CD4-positive, CD25-positive, alpha-beta regulatory T cell (primary cell): ENCODE measurements at regions not wholly inside any gene's neighbourhood (a gene's known extent, or its start where the extent isn't known, plus 50 kb on each side); places are given as distances from the start of the nearest gene placed in this dataset.
A peak's percentile ranks its signal among the peaks of the same experiment; 100 is the strongest.

Experiments used
- ATAC-seq, 2 donors: fragments of 150-1000 bp; cut with Tn5 transposase; one replicate each; pipeline ENCODE4 v1.10.0; 2021; ENCODE audit warnings: low read depth in 2 of 2, moderate number of reproducible peaks in 2 of 2, moderate library complexity in 1 of 2
- DNase-seq, 3 donors: peaks; one replicate each; pipeline versions ENCODE4 v3.0.0 to v3.0.0-alpha.2; 2012 to 2022; ENCODE audit warnings: mixed read lengths in 1 of 3
- H3K27ac ChIP-seq: one replicate; pipeline ENCODE4 v1.7.0; 2013; ENCODE audit warnings: mild to moderate bottlenecking, low read length; ENCODE audit not compliant: insufficient read depth, poor library complexity, severe bottlenecking
- H3K27me3 ChIP-seq: one replicate; pipeline ENCODE4 v1.7.0; 2013; ENCODE audit warnings: low read length; ENCODE audit not compliant: control insufficient read depth, insufficient read depth
- H3K36me3 ChIP-seq: one replicate; pipeline ENCODE4 v1.7.0; 2013; ENCODE audit warnings: mild to moderate bottlenecking, low read length, moderate library complexity; ENCODE audit not compliant: control insufficient read depth, insufficient read depth
- H3K4me1 ChIP-seq: 2 replicates; pipeline ENCODE4 v1.7.0; 2013; ENCODE audit warnings: mild to moderate bottlenecking, low read length; ENCODE audit not compliant: insufficient read depth, control insufficient read depth, poor library complexity, severe bottlenecking
- H3K4me3 ChIP-seq: one replicate; pipeline ENCODE4 v1.7.0; 2013; ENCODE audit warnings: low read depth, mild to moderate bottlenecking, low read length, moderate library complexity
- H3K9me3 ChIP-seq, 2 experiments: 1 replicate in 1 of 2; 2 replicates in 1 of 2; pipeline ENCODE4 v1.7.0; 2013; ENCODE audit warnings: low read length in 2 of 2, mild to moderate bottlenecking in 1 of 2, moderate library complexity in 1 of 2; ENCODE audit not compliant: control insufficient read depth in 2 of 2
- H3K27ac Mint-ChIP-seq, 3 donors: one replicate each; pipeline ENCODE4 v1.8.0; 2020 to 2022; ENCODE audit warnings: mild to moderate bottlenecking in 3 of 3, mixed read lengths in 3 of 3, moderate library complexity in 2 of 3
- H3K27me3 Mint-ChIP-seq: one replicate; pipeline ENCODE4 v1.8.0; 2022; ENCODE audit warnings: mild to moderate bottlenecking, mixed read lengths
- H3K36me3 Mint-ChIP-seq: one replicate; pipeline ENCODE4 v1.8.0; 2020; ENCODE audit warnings: mixed read lengths
- H3K4me1 Mint-ChIP-seq, 4 donors: one replicate each; pipeline ENCODE4 v1.8.0; 2020 to 2022; ENCODE audit warnings: mixed read lengths in 4 of 4, mild to moderate bottlenecking in 1 of 4
- H3K4me3 Mint-ChIP-seq, 4 donors: one replicate each; pipeline ENCODE4 v1.8.0; 2020 to 2022; ENCODE audit warnings: mild to moderate bottlenecking in 4 of 4, mixed read lengths in 4 of 4, moderate library complexity in 3 of 4
- H3K9me3 Mint-ChIP-seq, 7 donors: one replicate each; pipeline ENCODE4 v1.8.0; 2020 to 2022; ENCODE audit warnings: mixed read lengths in 7 of 7, mild to moderate bottlenecking in 3 of 7, moderate library complexity in 2 of 7

DNA sequence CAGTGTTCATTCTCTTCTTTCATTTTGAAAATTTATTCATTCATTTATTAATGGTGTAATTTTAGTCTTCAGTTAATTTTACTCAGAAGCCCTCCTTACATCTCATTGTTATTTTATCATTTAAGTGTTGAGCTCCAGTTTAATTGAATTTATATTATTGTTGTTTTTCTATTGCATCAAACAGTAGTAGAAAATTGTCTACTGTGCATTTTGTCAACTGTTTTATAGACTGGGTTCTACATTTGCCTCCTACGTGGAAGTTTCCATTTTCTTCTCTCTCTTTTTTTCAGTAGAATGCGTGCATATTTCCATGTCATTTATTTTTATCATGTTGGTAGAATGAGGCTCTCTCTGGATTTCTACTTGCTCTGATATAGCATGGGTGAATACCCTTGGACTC lies 487.4 kb downstream of the NR2F2 start:
- Mint-ChIP-seq H3K4me3 (no peak overlapping the region), H3K9me3 (peaks cover 0 to 5% (median 1%) of the 10 kb centered on the region in 7 donors), H3K27ac (no peak overlapping the region), H3K4me1 (no peaks in the 10 kb centered on the region), H3K36me3 (no peaks in the 10 kb centered on the region), H3K27me3 (no peaks in the 10 kb centered on the region)
- H3K4me1 ChIP-seq, result no peaks in the 10 kb centered on the region
- H3K9me3 ChIP-seq, result peaks cover 0 to 5% of the 10 kb centered on the region in 2 experiments
- DNase-seq (no peak), ATAC-seq (no peak)
- no peaks in the 10 kb centered on the region for H3K27me3 ChIP-seq
- H3K36me3 ChIP-seq, result no peaks in the 10 kb centered on the region
- no peak overlapping the region for H3K4me3 ChIP-seq
- H3K27ac ChIP-seq, result no peak overlapping the region

DNA sequence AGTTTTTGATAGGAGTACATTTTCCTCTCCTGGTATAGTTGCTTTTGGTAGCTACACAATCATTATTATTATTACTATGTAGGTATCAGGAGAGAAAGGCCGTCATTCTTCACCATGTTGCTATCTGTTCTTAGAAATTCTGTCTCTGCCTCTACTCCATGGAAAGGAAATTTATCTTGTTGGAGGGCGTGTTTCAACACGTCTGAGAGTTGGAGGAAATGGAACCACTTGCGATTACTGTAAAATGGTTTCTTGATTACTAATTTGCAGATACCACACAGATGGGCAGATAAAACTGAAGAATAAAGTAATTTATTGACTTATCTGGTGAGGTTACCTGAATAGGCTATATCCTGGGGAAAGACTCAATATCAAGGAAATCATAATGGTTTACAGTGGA lies 488.4 kb downstream of the NR2F2 start:
- Mint-ChIP-seq H3K36me3 (no peaks in the 10 kb centered on the region), H3K4me1 (no peaks in the 10 kb centered on the region), H3K9me3 (peaks cover 0 to 5% (median 1%) of the 10 kb centered on the region in 7 donors), H3K27ac (no peak overlapping the region), H3K4me3 (no peak overlapping the region), H3K27me3 (no peaks in the 10 kb centered on the region)
- DNase-seq (no peak), ATAC-seq (no peak)
- H3K4me1 ChIP-seq, result no peaks in the 10 kb centered on the region
- no peak overlapping the region for H3K4me3 ChIP-seq
- H3K27me3 ChIP-seq, result no peaks in the 10 kb centered on the region
- H3K36me3 ChIP-seq, result no peaks in the 10 kb centered on the region
- no peak overlapping the region for H3K27ac ChIP-seq
- peaks cover 0 to 5% of the 10 kb centered on the region in 2 experiments for H3K9me3 ChIP-seq

DNA sequence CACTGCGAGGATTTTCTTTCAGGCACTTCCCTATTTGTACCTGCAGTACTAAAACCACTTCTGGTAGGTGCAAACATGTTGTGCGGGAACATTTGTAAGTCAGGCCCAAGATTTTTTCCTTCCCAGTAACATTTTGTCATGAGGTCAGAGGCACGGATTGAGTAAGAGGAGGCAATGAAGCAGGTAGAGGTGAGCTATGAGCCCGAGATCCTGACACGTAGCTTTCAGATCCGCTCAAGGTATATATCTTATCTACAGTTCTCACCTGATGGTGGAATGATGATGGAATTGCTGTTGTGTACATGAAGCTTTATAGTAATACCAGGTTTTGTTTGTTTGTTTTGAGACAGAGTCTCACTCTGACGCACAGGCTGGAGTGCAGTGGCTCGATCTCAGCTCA lies 497.5 kb downstream of the NR2F2 start:
- Mint-ChIP-seq H3K36me3 (no peaks in the 10 kb centered on the region), H3K27me3 (no peaks in the 10 kb centered on the region), H3K9me3 (peaks cover 0 to 6% (median 1%) of the 10 kb centered on the region in 7 donors), H3K4me3 (no peak overlapping the region), H3K4me1 (no peaks in the 10 kb centered on the region), H3K27ac (no peak overlapping the region)
- Histone ChIP-seq H3K27me3 (no peaks in the 10 kb centered on the region), H3K4me1 (no peaks in the 10 kb centered on the region), H3K9me3 (no peaks in the 10 kb centered on the region), H3K36me3 (no peaks in the 10 kb centered on the region), H3K27ac (no peak overlapping the region), H3K4me3 (no peak overlapping the region)
- no peak for DNase-seq
- ATAC-seq, result no peak

DNA sequence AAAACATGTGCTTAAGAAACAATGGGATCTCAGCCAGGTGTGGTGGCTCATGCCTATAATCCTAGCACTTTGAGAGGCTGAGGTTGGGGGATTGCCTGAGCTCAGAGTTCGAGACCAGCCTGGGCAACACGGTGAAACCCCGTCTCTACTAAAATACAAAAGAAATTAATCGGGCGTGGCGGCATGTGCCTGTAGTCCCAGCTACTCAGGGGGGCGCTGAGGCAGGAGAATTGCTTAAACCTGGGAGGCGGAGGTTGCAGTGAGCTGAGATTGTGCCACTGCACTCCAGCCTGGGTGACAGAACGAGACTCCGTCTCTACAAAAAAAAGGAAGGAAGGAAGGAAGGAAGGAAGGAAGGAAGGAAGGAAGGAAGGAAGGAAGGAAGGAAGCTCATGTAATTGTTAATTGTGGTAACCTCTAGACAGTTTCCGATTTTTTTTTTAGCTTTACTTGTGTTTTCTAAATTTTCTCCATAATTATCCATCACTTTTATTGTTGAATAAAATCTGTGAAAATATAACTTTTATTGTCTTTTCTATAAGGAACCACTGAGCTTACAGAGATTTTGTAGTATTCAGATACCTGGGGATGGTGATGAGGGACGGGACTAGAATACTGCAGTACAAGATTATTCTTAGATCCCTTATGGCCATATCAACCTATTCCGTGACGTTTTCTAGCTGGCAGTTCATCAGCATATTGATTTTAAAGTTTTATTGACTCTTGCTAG lies 506.9 kb downstream of the NR2F2 start:
- H3K27me3 Mint-ChIP-seq, result no peaks in the 10 kb centered on the region
- Histone ChIP-seq H3K27ac (no peak overlapping the region), H3K36me3 (no peaks in the 10 kb centered on the region), H3K4me1 (no peaks in the 10 kb centered on the region), H3K27me3 (no peaks in the 10 kb centered on the region), H3K9me3 (no peaks in the 10 kb centered on the region), H3K4me3 (no peak overlapping the region)
- peaks cover 4 to 32% (median 10%) of the 10 kb centered on the region in 7 donors for H3K9me3 Mint-ChIP-seq
- H3K4me3 Mint-ChIP-seq, result peak overlapping the region in 1 of 4 donors; percentile 61
- no peak for ATAC-seq
- no peaks in the 10 kb centered on the region for H3K36me3 Mint-ChIP-seq
- H3K27ac Mint-ChIP-seq, result no peak overlapping the region
- no peak for DNase-seq
- H3K4me1 Mint-ChIP-seq, result no peaks in the 10 kb centered on the region

DNA sequence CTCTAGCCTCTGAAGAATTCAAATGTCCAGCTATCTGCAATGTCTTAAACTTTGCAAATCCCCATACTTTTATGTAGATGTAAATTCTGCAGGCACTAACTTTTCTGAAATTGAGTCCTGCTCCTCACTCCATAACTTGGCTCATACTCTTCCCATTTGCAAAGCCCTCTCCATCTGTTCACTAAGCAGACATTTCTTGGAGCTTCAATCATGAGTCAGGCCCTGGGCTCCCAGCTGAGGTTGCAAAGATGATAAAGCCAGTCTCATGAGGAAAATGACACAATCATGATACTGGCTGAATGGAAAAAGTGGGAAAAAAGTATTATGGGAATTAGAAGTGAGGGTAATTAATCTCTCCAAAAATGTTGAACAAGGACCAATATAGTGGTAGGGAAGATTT lies 507.6 kb downstream of the NR2F2 start:
- DNase-seq (no peak), ATAC-seq (no peak)
- no peaks in the 10 kb centered on the region for H3K9me3 ChIP-seq
- Mint-ChIP-seq H3K36me3 (no peaks in the 10 kb centered on the region), H3K4me1 (no peaks in the 10 kb centered on the region), H3K27ac (no peak overlapping the region), H3K9me3 (peaks cover 4 to 25% (median 9%) of the 10 kb centered on the region in 7 donors), H3K4me3 (no peak overlapping the region), H3K27me3 (no peaks in the 10 kb centered on the region)
- no peaks in the 10 kb centered on the region for H3K36me3 ChIP-seq
- H3K27ac ChIP-seq, result no peak overlapping the region
- no peaks in the 10 kb centered on the region for H3K27me3 ChIP-seq
- no peak overlapping the region for H3K4me3 ChIP-seq
- H3K4me1 ChIP-seq, result no peaks in the 10 kb centered on the region

DNA sequence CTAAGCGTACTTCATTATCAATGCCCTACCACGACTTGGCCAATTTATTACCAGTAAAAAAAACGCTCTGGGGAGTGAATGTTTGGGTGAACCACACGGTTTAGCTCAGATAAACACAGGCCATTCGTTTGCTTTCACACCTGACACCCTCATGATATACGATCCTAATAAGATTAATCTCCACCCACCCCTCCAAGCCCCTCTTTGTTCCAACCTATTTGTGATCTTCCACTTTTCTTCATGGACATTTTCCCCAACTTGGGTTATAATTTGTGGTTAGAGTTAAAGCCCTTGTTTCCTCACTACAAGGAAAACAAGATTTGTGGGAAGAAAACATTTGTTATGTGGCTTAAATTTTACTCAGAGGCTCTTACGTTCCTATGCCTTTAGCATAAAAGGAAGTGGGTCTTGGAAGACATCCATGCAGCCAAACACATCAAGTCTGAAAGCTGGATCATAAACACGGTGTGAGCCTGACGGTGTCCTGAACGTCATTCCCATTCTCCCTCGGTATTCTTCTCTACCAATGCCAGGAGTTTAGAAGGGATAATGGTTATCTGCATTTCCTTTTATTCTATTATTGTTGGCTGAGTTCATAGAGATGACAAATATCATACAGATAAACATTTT lies 518.9 kb downstream of the NR2F2 start:
- no peak for ATAC-seq
- Mint-ChIP-seq H3K9me3 (peaks cover 6 to 25% (median 9%) of the 10 kb centered on the region in 7 donors), H3K4me3 (no peak overlapping the region)

DNA sequence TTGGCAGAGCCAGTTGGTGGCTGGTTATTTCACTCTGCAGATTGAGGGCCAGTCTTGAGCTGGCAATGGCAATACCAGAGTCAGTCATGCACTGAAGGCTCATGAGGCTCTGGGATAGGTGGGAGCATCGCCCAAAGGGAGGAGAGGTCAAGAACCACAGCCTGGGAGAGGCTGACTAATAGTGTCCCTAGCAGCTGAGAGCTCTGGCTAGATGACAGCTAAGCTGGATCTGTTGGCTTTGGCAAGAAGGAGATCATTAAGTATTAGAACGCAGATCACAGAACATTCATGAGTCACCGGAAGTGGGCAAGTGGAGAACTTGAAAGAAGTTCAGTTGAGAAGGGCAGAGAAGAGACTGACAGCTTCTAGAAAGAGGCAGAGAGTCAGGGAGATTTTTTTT lies 521.1 kb downstream of the NR2F2 start:
- no peaks in the 10 kb centered on the region for H3K27me3 Mint-ChIP-seq

More for the DNA sequence above, 518.9 kb downstream of the NR2F2 start:
- Histone ChIP-seq H3K27me3 (no peaks in the 10 kb centered on the region), H3K36me3 (no peaks in the 10 kb centered on the region), H3K9me3 (peaks cover 0 to 3% of the 10 kb centered on the region in 2 experiments), H3K4me1 (no peaks in the 10 kb centered on the region), H3K27ac (no peak overlapping the region), H3K4me3 (no peak overlapping the region)
- no peak for DNase-seq
- H3K27me3 Mint-ChIP-seq, result no peaks in the 10 kb centered on the region
- H3K36me3 Mint-ChIP-seq, result no peaks in the 10 kb centered on the region
- no peaks in the 10 kb centered on the region for H3K4me1 Mint-ChIP-seq
- no peak overlapping the region for H3K27ac Mint-ChIP-seq

DNA sequence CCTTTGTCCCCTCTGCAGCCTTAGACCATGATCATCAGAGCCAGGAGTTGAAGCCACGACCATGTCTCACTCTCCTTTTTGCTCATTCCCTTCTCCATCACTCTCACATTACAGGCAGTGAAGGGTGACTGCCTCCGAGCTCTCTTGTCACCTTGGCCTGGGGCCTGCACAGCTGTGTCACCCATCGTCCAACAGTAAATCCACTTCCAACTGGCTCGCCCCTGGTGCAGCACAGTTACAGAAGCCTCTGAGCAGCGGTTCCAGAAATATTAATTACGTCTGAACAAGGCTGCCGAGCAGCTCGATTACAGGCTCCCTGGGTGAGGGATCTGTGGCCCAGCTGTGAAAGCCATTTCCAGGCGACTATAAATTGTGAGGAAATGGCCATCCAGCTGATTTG lies 528.2 kb downstream of the NR2F2 start:
- H3K36me3 Mint-ChIP-seq, result no peaks in the 10 kb centered on the region
- no peak for ATAC-seq
- Histone ChIP-seq H3K4me3 (no peak overlapping the region), H3K27ac (no peak overlapping the region), H3K27me3 (no peaks in the 10 kb centered on the region), H3K4me1 (no peaks in the 10 kb centered on the region), H3K9me3 (peaks cover 0 to 3% of the 10 kb centered on the region in 2 experiments), H3K36me3 (no peaks in the 10 kb centered on the region)
- DNase-seq, result no peak
- H3K4me1 Mint-ChIP-seq, result no peaks in the 10 kb centered on the region
- no peak overlapping the region for H3K4me3 Mint-ChIP-seq
- no peaks in the 10 kb centered on the region for H3K27me3 Mint-ChIP-seq
- H3K27ac Mint-ChIP-seq, result peak overlapping the region in 1 of 3 donors; percentile 6
- peaks cover 4 to 12% (median 5%) of the 10 kb centered on the region in 7 donors for H3K9me3 Mint-ChIP-seq

More for the DNA sequence above, 521.1 kb downstream of the NR2F2 start:
- H3K4me3 ChIP-seq, result no peak overlapping the region
- DNase-seq (no peak), ATAC-seq (no peak)
- Mint-ChIP-seq H3K27ac (no peak overlapping the region), H3K4me1 (no peaks in the 10 kb centered on the region), H3K4me3 (no peak overlapping the region), H3K36me3 (no peaks in the 10 kb centered on the region), H3K9me3 (peaks cover 5 to 23% (median 11%) of the 10 kb centered on the region in 7 donors)
- H3K36me3 ChIP-seq, result no peaks in the 10 kb centered on the region
- H3K4me1 ChIP-seq, result no peaks in the 10 kb centered on the region
- peaks cover 0 to 3% of the 10 kb centered on the region in 2 experiments for H3K9me3 ChIP-seq
- no peak overlapping the region for H3K27ac ChIP-seq
- no peaks in the 10 kb centered on the region for H3K27me3 ChIP-seq
